ENCODE measurements at regions not wholly inside any gene's neighbourhood (a gene's known extent, or its start where the extent isn't known, plus 50 kb on each side); places are given as distances from the start of the nearest gene placed in this dataset.

DNA sequence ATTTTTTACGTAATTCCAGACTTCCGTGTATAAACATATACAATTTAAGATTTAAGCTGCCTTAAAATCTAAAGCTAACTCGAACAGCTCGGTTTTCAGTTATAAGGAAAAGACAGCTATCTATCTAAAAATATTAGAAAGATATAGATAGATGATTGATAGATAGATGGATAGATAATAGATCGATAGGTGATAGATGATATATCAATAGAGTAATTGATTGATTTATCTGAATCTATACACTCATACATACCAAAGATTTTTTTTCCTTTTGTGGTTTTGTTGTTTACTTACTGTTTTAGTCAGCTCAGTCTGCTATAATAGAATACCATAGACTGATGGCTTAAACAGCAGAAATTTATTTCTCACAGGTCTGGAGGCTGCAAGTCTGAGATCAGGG is 278.5 kb upstream of the PLD5 start:
- no peak for TF ChIP-seq POLR2A (IDR thresholded peaks at IDR 0.05)
- TF ChIP-seq, protein P1, sequence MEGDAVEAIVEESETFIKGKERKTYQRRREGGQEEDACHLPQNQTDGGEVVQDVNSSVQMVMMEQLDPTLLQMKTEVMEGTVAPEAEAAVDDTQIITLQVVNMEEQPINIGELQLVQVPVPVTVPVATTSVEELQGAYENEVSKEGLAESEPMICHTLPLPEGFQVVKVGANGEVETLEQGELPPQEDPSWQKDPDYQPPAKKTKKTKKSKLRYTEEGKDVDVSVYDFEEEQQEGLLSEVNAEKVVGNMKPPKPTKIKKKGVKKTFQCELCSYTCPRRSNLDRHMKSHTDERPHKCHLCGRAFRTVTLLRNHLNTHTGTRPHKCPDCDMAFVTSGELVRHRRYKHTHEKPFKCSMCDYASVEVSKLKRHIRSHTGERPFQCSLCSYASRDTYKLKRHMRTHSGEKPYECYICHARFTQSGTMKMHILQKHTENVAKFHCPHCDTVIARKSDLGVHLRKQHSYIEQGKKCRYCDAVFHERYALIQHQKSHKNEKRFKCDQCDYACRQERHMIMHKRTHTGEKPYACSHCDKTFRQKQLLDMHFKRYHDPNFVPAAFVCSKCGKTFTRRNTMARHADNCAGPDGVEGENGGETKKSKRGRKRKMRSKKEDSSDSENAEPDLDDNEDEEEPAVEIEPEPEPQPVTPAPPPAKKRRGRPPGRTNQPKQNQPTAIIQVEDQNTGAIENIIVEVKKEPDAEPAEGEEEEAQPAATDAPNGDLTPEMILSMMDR (IDR thresholded peaks at IDR 0.05), result no peak
